Fibroblast of lung (primary cell): ENCODE measurements at regions not wholly inside any gene's neighbourhood (a gene's known extent, or its start where the extent isn't known, plus 50 kb on each side); places are given as distances from the start of the nearest gene placed in this dataset.
A peak's percentile ranks its signal among the peaks of the same experiment; 100 is the strongest.

Source experiments
- DNase-seq, 2 donors: peaks; one replicate each; pipeline versions ENCODE4 v3.0.0 to v3.0.0-alpha.2; 2010; ENCODE audit warnings: low read depth in 2 of 2
- H2AFZ ChIP-seq: 2 replicates; pipeline ENCODE4 v1.5.1; 2012; ENCODE audit warnings: low read length, control low read depth, inconsistent platforms
- H3K27ac ChIP-seq: 2 replicates; pipeline ENCODE4 v1.5.1; 2011; ENCODE audit warnings: low read length, control low read depth; ENCODE audit not compliant: insufficient read depth
- H3K27me3 ChIP-seq: 2 replicates; pipeline ENCODE4 v1.5.1; 2011; ENCODE audit warnings: mild to moderate bottlenecking, low read length; ENCODE audit not compliant: control insufficient read depth, insufficient read depth
- H3K36me3 ChIP-seq: 2 replicates; pipeline ENCODE4 v1.5.1; 2011; ENCODE audit warnings: low read length; ENCODE audit not compliant: control insufficient read depth, insufficient read depth
- H3K4me1 ChIP-seq: 2 replicates; pipeline ENCODE4 v1.5.1; 2011; ENCODE audit warnings: low read length; ENCODE audit not compliant: control insufficient read depth, insufficient read depth; ENCODE audit errors: extremely low read depth
- H3K4me2 ChIP-seq: 2 replicates; pipeline ENCODE4 v1.5.1; 2011; ENCODE audit warnings: low read length, control low read depth; ENCODE audit not compliant: insufficient read depth; ENCODE audit errors: extremely low read depth
- H3K4me3 ChIP-seq, 4 experiments: fragments of 200-600 bp in 1 of 4; sonication (generic) in 1 of 4; replicated peaks in 1 of 4; 2 replicates each; pipeline ENCODE4 v1.5.1; 2011 to 2016; ENCODE audit warnings: low read length in 4 of 4, low read depth in 3 of 4, mild to moderate bottlenecking in 3 of 4, control low read depth in 2 of 4, inconsistent platforms in 1 of 4, mixed read lengths in 1 of 4; ENCODE audit not compliant: insufficient read depth in 1 of 4; ENCODE audit errors: control extremely low read depth in 1 of 4
- H3K79me2 ChIP-seq: 2 replicates; pipeline ENCODE4 v1.5.1; 2012; ENCODE audit warnings: mild to moderate bottlenecking, low read length, inconsistent platforms; ENCODE audit not compliant: control insufficient read depth, insufficient read depth
- H3K9ac ChIP-seq: 2 replicates; pipeline ENCODE4 v1.5.1; 2011; ENCODE audit warnings: mild to moderate bottlenecking, low read length, control low read depth; ENCODE audit not compliant: insufficient read depth
- H3K9me3 ChIP-seq: 2 replicates; pipeline ENCODE4 v1.5.1; 2012; ENCODE audit warnings: low read depth, low read length; ENCODE audit not compliant: control insufficient read depth, insufficient read depth
- H4K20me1 ChIP-seq: 2 replicates; pipeline ENCODE4 v1.5.1; 2011; ENCODE audit warnings: low read length; ENCODE audit not compliant: control insufficient read depth, insufficient read depth; ENCODE audit errors: extremely low read depth
- CTCF ChIP-seq, 2 donors: IDR thresholded peaks in 1 of 2; conservative IDR thresholded peaks in 1 of 2; 1 replicate in 1 of 2; 2 replicates in 1 of 2; pipeline ENCODE4 v1.5.1; 2011 to 2012; ENCODE audit warnings: low read length in 2 of 2, control low read depth in 1 of 2, inconsistent platforms in 1 of 2, low read depth in 1 of 2, mild to moderate bottlenecking in 1 of 2
- EZH2 ChIP-seq: IDR thresholded peaks from 2 replicates; pipeline ENCODE4 v1.5.1; 2012; ENCODE audit warnings: low read length, control low read depth, mild to moderate bottlenecking; ENCODE audit errors: missing control alignments

- Histone ChIP-seq H3K27ac (no peak overlapping the region), H3K4me2 (no peak overlapping the region), H2AFZ (no peak overlapping the region), H3K27me3 (no peaks in the 10 kb centered on the region), H3K36me3 (no peaks in the 10 kb centered on the region), H3K4me1 (no peaks in the 10 kb centered on the region), H3K9me3 (no peaks in the 10 kb centered on the region), H3K9ac (no peak overlapping the region), H3K79me2 (peaks cover 35% of the 10 kb centered on the region), H4K20me1 (no peaks in the 10 kb centered on the region), H3K4me3 (no peak overlapping the region)
- TF ChIP-seq EZH2 = no peak
- TF ChIP-seq CTCF (conservative IDR thresholded peaks at IDR 0.05 in 1 of 2, IDR thresholded peaks at IDR 0.05 in 1 of 2; ENCODE audit: low read depth in 1 of 2, low read length in 2 of 2) = no peak
- peak in 1 of 2 donors; percentile 36 for DNase-seq
Measured at GRCh38 chr6:144340541-144341371, 55.6 kb downstream of the UTRN start.

GRCh38 chr6:144341831-144342527 lies 56.8 kb downstream of the UTRN start:
- no peak overlapping the region for H2AFZ ChIP-seq
- no peaks in the 10 kb centered on the region for H3K27me3 ChIP-seq
- no peak for TF ChIP-seq CTCF (conservative IDR thresholded peaks at IDR 0.05 in 1 of 2, IDR thresholded peaks at IDR 0.05 in 1 of 2; ENCODE audit: low read depth in 1 of 2, low read length in 2 of 2)
- no peak for TF ChIP-seq EZH2
- peak in 1 of 2 donors; percentile 36 for DNase-seq
- H3K79me2 ChIP-seq = peaks cover 29% of the 10 kb centered on the region
- no peak overlapping the region for H3K9ac ChIP-seq
- H3K4me2 ChIP-seq = no peak overlapping the region
- no peaks in the 10 kb centered on the region for H4K20me1 ChIP-seq
- H3K4me1 ChIP-seq = no peaks in the 10 kb centered on the region
- no peak overlapping the region for H3K4me3 ChIP-seq
- H3K9me3 ChIP-seq = no peaks in the 10 kb centered on the region
- no peaks in the 10 kb centered on the region for H3K36me3 ChIP-seq
- H3K27ac ChIP-seq = no peak overlapping the region

GRCh38 chr6:144343701-144344428 lies 58.7 kb downstream of the UTRN start:
- DNase-seq = no peak
- TF ChIP-seq CTCF (conservative IDR thresholded peaks at IDR 0.05 in 1 of 2, IDR thresholded peaks at IDR 0.05 in 1 of 2; ENCODE audit: low read depth in 1 of 2, low read length in 2 of 2) (no peak), EZH2 (no peak)
- H3K27me3 ChIP-seq = no peaks in the 10 kb centered on the region
- H2AFZ ChIP-seq = no peak overlapping the region
- H3K4me2 ChIP-seq = no peak overlapping the region
- peaks cover 36% of the 10 kb centered on the region for H3K79me2 ChIP-seq
- peaks cover 3% of the 10 kb centered on the region for H3K4me1 ChIP-seq
- H3K36me3 ChIP-seq = no peaks in the 10 kb centered on the region
- no peak overlapping the region for H3K9ac ChIP-seq
- H4K20me1 ChIP-seq = no peaks in the 10 kb centered on the region
- no peak overlapping the region for H3K4me3 ChIP-seq
- H3K9me3 ChIP-seq = no peaks in the 10 kb centered on the region
- H3K27ac ChIP-seq = no peak overlapping the region
